Head of caudate nucleus (tissue), 42 donors: ENCODE measurements at regions not wholly inside any gene's neighbourhood (a gene's known extent, or its start where the extent isn't known, plus 50 kb on each side); places are given as distances from the start of the nearest gene placed in this dataset.

Experiments
- DNase-seq, 42 donors: peaks; one replicate each; pipeline versions ENCODE4 v3.0.0 to v3.0.0-alpha.2; 2020 to 2021; ENCODE audit warnings: mixed read lengths in 7 of 42
- intact Hi-C: fragments of 100-400 bp; cut with DNase I; formaldehyde crosslinking; loops from one replicate; pipeline ENCODE4 v1.15.0; 2022

- DNase-seq: no peak
- intact Hi-C loops: no loop called here
Observed at GRCh38 chr4:182975806-182976205, 58.6 kb upstream of the DCTD start.

- no peak for DNase-seq
Observed at GRCh38 chr4:182973941-182974340, 56.8 kb upstream of the DCTD start.

GRCh38 chr4:182973511-182973911 lies 56.3 kb upstream of the DCTD start:
- intact Hi-C loops: no loop called here
- peak in 7 of 42 donors; percentile 6 to 44 (median 20) for DNase-seq

More at GRCh38 chr4:182973941-182974340, 56.8 kb upstream of the DCTD start:
- intact Hi-C loops: no loop called here

- intact Hi-C loops: no loop called here
Observed at GRCh38 chr4:182971702-182972101, 54.5 kb upstream of the DCTD start.

GRCh38 chr4:182969651-182970279 lies 52.6 kb upstream of the DCTD start:
- DNase-seq: peak in 2 of 42 donors; percentile 4 to 9
- intact Hi-C loops: no loop called here

More at GRCh38 chr4:182971702-182972101, 54.5 kb upstream of the DCTD start:
- DNase-seq: no peak

GRCh38 chr4:182968917-182969650 lies 51.9 kb upstream of the DCTD start:
- DNase-seq: peak in 13 of 42 donors; percentile 2 to 57 (median 29)
- intact Hi-C loops: no loop called here

- no peak for DNase-seq
- intact Hi-C loops: no loop called here
Observed at GRCh38 chr4:182967403-182967802, 50.2 kb upstream of the DCTD start.
